SK-N-SH (cell line): ENCODE measurements at regions not wholly inside any gene's neighbourhood (a gene's known extent, or its start where the extent isn't known, plus 50 kb on each side); places are given as distances from the start of the nearest gene placed in this dataset.

Experiments used
- CTCF ChIA-PET: fragments of 300-600, 350-600 bp; formaldehyde crosslinking; extraction: SDS; loops from one replicate; lab custom pipeline; 2021; lab: Yijun Ruan, JAX
- POLR2A ChIA-PET: fragments of 350-600 bp; sonication (Branson Sonifier 250); formaldehyde crosslinking; extraction: SDS; loops from one replicate; lab custom pipeline; 2020; ENCODE audit warnings: antibody characterized with exemption, inconsistent platforms; lab: Yijun Ruan, JAX
- DNase-seq: peaks from one replicate; pipeline ENCODE4 v3.0.0; 2012
- H2AFZ ChIP-seq: fragments of 200-600 bp; sonication (generic); 2 replicates; pipeline ENCODE4 v1.8.1; 2016; ENCODE audit warnings: antibody characterized with exemption, mild to moderate bottlenecking, low read depth
- H3F3A ChIP-seq: fragments of 200-600 bp; sonication (generic); replicated peaks from 2 replicates; pipeline ENCODE3; 2016; ENCODE audit warnings: antibody characterized with exemption, mild to moderate bottlenecking; ENCODE audit not compliant: insufficient read depth
- H3K27ac ChIP-seq, 2 experiments: fragments of 200-500 bp in 1 of 2; fragments of 200-600 bp in 1 of 2; sonication (Bioruptor generic) in 1 of 2; sonication (generic), shearing (Covaris generic) in 1 of 2; 2 replicates each; pipeline versions ENCODE4 v1.5.1 to v1.6.1; 2014 to 2016; ENCODE audit warnings: low read depth in 2 of 2, inconsistent platforms in 1 of 2, low read length in 1 of 2, mild to moderate bottlenecking in 1 of 2, mixed read lengths in 1 of 2
- H3K27me3 ChIP-seq: fragments of 200-600 bp; sonication (generic), shearing (Covaris generic); 2 replicates; pipeline ENCODE4 v1.6.1; 2016; ENCODE audit warnings: mixed run types; ENCODE audit not compliant: insufficient read depth
- H3K36me3 ChIP-seq, 2 experiments: fragments of 200-500 bp in 1 of 2; fragments of 200-600 bp in 1 of 2; sonication (Bioruptor generic) in 1 of 2; sonication (generic) in 1 of 2; replicated peaks in 1 of 2; 2 replicates each; pipeline versions ENCODE3 to v1.5.1; 2014 to 2016; ENCODE audit warnings: low read length in 1 of 2, mild to moderate bottlenecking in 1 of 2; ENCODE audit not compliant: insufficient read depth in 2 of 2, control insufficient read depth in 1 of 2
- H3K4me1 ChIP-seq, 2 experiments: fragments of 200-500 bp in 1 of 2; fragments of 200-600 bp in 1 of 2; sonication (Bioruptor generic) in 1 of 2; sonication (generic), shearing (Covaris generic) in 1 of 2; 2 replicates each; pipeline versions ENCODE4 v1.5.1 to v1.6.1; 2014 to 2016; ENCODE audit warnings: low read depth in 1 of 2, low read length in 1 of 2, mixed run types in 1 of 2; ENCODE audit not compliant: insufficient read depth in 2 of 2, control insufficient read depth in 1 of 2
- H3K4me2 ChIP-seq: fragments of 200-600 bp; sonication (generic), shearing (Covaris generic); 2 replicates; pipeline ENCODE4 v1.6.1; 2017; ENCODE audit warnings: mixed run types
- H3K4me3 ChIP-seq, 2 experiments: fragments of 200-500 bp in 1 of 2; fragments of 200-600 bp in 1 of 2; sonication (Bioruptor generic) in 1 of 2; sonication (generic), shearing (Covaris generic) in 1 of 2; 2 replicates each; pipeline versions ENCODE4 v1.5.1 to v1.8.1; 2014 to 2016; ENCODE audit warnings: low read depth in 2 of 2, inconsistent platforms in 1 of 2, low read length in 1 of 2, mild to moderate bottlenecking in 1 of 2, mixed read lengths in 1 of 2, moderate library complexity in 1 of 2
- H3K79me2 ChIP-seq: fragments of 200-600 bp; sonication (generic); 2 replicates; pipeline ENCODE4 v1.8.1; 2017; ENCODE audit warnings: mild to moderate bottlenecking; ENCODE audit not compliant: insufficient read depth
- H3K9ac ChIP-seq: fragments of 200-600 bp; sonication (generic); 2 replicates; pipeline ENCODE4 v1.6.1; 2017; ENCODE audit warnings: mixed run types
- H3K9me2 ChIP-seq: fragments of 200-600 bp; sonication (generic); 2 replicates; pipeline ENCODE4 v1.6.1; 2017; ENCODE audit warnings: mixed run types
- H3K9me3 ChIP-seq: fragments of 200-600 bp; sonication (generic); 2 replicates; pipeline ENCODE4 v1.6.1; 2017; ENCODE audit warnings: mixed run types, mild to moderate bottlenecking, moderate library complexity
- H4K20me1 ChIP-seq: fragments of 200-600 bp; sonication (generic); 2 replicates; pipeline ENCODE4 v1.6.1; 2017; ENCODE audit warnings: mild to moderate bottlenecking, mixed run types; ENCODE audit not compliant: insufficient read depth
- ELF1 ChIP-seq: IDR thresholded peaks from 2 replicates; pipeline ENCODE4 v1.4.0; 2012
- EP300 ChIP-seq, 2 experiments: IDR thresholded peaks; 2 replicates each; pipeline versions ENCODE4 v1.4.0 to v1.6.1; 2012; ENCODE audit warnings: borderline replicate concordance in 1 of 2, low read depth in 1 of 2, low read length in 1 of 2
- EZH2phosphoT487 ChIP-seq: fragments of 200-600 bp; sonication (generic); IDR thresholded peaks from 2 replicates; pipeline ENCODE4 v1.6.1; 2017; ENCODE audit warnings: low read depth, mixed run types, mild to moderate bottlenecking, antibody characterized with exemption, moderate library complexity, borderline replicate concordance
- FOSL2 ChIP-seq: IDR thresholded peaks from 2 replicates; pipeline ENCODE4 v1.4.0; 2012; ENCODE audit warnings: low read depth, mild to moderate bottlenecking, moderate library complexity, borderline replicate concordance
- FOXJ3 ChIP-seq: sonication (generic); formaldehyde crosslinking; IDR thresholded peaks from 2 replicates; pipeline ENCODE4 v1.5.1; 2020; ENCODE audit warnings: mild to moderate bottlenecking, missing genetic modification reagents
- FOXM1 ChIP-seq: IDR thresholded peaks from 2 replicates; pipeline ENCODE4 v1.4.0; 2012; ENCODE audit warnings: low read depth, mild to moderate bottlenecking
- GABPA ChIP-seq: IDR thresholded peaks from 2 replicates; pipeline ENCODE4 v1.4.0; 2012; ENCODE audit warnings: low read depth, mild to moderate bottlenecking
- MXI1 ChIP-seq: IDR thresholded peaks from 2 replicates; pipeline ENCODE4 v1.6.1; 2012; ENCODE audit warnings: mild to moderate bottlenecking, low read depth, low read length, improper control_type of control experiment
- NRF1 ChIP-seq: IDR thresholded peaks from 2 replicates; pipeline ENCODE4 v1.6.1; 2012; ENCODE audit warnings: low read depth, mild to moderate bottlenecking, low read length
- POLR2AphosphoS5 ChIP-seq: IDR thresholded peaks from 2 replicates; pipeline ENCODE4 v1.6.1; 2012; ENCODE audit warnings: low read depth, low read length
- RAD21 ChIP-seq: IDR thresholded peaks from 2 replicates; pipeline ENCODE4 v1.6.1; 2012; ENCODE audit warnings: mild to moderate bottlenecking, low read length
- RXRA ChIP-seq: IDR thresholded peaks from 2 replicates; pipeline ENCODE4 v1.4.0; 2012; ENCODE audit warnings: low read depth, mild to moderate bottlenecking, borderline replicate concordance
- SMC3 ChIP-seq: IDR thresholded peaks from 2 replicates; pipeline ENCODE4 v1.6.1; 2012; ENCODE audit warnings: low read depth, low read length, improper control_type of control experiment
- TCF12 ChIP-seq: IDR thresholded peaks from 2 replicates; pipeline ENCODE4 v1.4.0; 2012
- TEAD4 ChIP-seq: IDR thresholded peaks from 2 replicates; pipeline ENCODE4 v1.4.0; 2012; ENCODE audit warnings: mild to moderate bottlenecking, borderline replicate concordance; ENCODE audit not compliant: insufficient read depth
- WGBS: methylation state at CpG from one replicate; pipeline ENCODE4 v1.1.6; 2017; ENCODE audit warnings: low lambda C conversion rate; 5-methylcytosine and 5-hydroxymethylcytosine counted together
- TF ChIP-seq, protein P1 (sequence below): IDR thresholded peaks from 2 replicates; pipeline ENCODE4 v1.6.1; 2012; ENCODE audit warnings: mild to moderate bottlenecking, low read depth, low read length, moderate library complexity
- TF ChIP-seq, protein P2 (sequence below): fragments of 150-350 bp; IDR thresholded peaks from 2 replicates; pipeline ENCODE4 v1.6.1; 2017; ENCODE audit warnings: antibody characterized with exemption, low read length, low read depth, borderline replicate concordance
- TF ChIP-seq, protein P3 (sequence below): fragments of 200-600 bp; sonication (generic); IDR thresholded peaks from 2 replicates; pipeline ENCODE4 v1.6.1; 2017; ENCODE audit warnings: antibody characterized with exemption, mild to moderate bottlenecking, moderate library complexity
- TF ChIP-seq, protein P4 (sequence below): IDR thresholded peaks from 2 replicates; pipeline ENCODE4 v1.4.0; 2012; ENCODE audit warnings: low read depth

DNA sequence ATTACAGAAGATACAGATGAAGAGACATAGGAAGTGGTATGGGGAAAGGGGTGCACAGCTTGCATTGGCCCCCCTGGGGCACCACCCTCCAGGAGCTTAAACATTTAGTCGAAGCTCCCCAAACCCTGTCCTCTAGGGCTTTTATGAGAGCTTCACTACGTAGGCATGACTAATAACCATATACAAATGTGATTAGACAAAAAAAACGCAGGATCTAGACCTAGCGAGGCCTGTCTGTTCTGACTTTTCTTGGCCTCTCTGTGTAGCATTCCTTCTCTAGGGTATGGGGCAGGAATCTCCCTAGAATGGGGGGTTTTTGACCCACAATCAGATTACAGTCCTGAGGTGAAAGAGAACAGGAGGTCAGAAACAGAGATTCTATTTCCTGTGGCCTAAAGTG is 293.7 kb upstream of the GALNTL6 start (continued):
- TF ChIP-seq GABPA = no peak
- TF ChIP-seq, protein P1, sequence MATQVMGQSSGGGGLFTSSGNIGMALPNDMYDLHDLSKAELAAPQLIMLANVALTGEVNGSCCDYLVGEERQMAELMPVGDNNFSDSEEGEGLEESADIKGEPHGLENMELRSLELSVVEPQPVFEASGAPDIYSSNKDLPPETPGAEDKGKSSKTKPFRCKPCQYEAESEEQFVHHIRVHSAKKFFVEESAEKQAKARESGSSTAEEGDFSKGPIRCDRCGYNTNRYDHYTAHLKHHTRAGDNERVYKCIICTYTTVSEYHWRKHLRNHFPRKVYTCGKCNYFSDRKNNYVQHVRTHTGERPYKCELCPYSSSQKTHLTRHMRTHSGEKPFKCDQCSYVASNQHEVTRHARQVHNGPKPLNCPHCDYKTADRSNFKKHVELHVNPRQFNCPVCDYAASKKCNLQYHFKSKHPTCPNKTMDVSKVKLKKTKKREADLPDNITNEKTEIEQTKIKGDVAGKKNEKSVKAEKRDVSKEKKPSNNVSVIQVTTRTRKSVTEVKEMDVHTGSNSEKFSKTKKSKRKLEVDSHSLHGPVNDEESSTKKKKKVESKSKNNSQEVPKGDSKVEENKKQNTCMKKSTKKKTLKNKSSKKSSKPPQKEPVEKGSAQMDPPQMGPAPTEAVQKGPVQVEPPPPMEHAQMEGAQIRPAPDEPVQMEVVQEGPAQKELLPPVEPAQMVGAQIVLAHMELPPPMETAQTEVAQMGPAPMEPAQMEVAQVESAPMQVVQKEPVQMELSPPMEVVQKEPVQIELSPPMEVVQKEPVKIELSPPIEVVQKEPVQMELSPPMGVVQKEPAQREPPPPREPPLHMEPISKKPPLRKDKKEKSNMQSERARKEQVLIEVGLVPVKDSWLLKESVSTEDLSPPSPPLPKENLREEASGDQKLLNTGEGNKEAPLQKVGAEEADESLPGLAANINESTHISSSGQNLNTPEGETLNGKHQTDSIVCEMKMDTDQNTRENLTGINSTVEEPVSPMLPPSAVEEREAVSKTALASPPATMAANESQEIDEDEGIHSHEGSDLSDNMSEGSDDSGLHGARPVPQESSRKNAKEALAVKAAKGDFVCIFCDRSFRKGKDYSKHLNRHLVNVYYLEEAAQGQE = no peak
- TF ChIP-seq TCF12 = no peak
- TF ChIP-seq SMC3 = no peak

DNA sequence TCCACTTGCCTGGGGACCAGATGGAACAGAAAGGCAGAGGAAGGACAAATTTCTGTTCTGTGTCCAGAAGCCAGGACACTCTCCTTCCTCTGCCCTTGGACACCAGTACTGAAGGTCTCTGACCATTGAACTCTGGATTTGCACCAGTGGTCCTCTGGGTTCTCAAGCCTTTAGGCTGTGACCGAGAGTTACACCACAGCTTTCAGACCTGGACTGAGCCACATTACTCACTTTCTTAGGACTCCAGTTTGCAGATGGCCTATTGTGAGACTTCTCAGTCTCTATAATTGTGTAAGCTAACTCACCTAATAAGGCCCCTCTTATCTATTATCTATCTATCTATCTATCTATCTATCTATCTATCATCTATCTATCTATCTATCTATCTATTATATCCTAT is 295.3 kb upstream of the GALNTL6 start:
- Histone ChIP-seq H3K4me2 (no peak overlapping the region), H3K9ac (no peak overlapping the region), H2AFZ (no peak overlapping the region), H4K20me1 (no peaks in the 10 kb centered on the region), H3F3A (no peaks in the 10 kb centered on the region), H3K4me3 (no peak overlapping the region), H3K27me3 (no peaks in the 10 kb centered on the region), H3K9me2 (no peaks in the 10 kb centered on the region), H3K79me2 (no peaks in the 10 kb centered on the region), H3K27ac (no peak overlapping the region), H3K4me1 (no peaks in the 10 kb centered on the region), H3K36me3 (no peaks in the 10 kb centered on the region), H3K9me3 (no peaks in the 10 kb centered on the region; the same call in 1 of the 2 replicates)
- CTCF ChIA-PET = no interaction called here
- POLR2A ChIA-PET = no interaction called here
- DNase-seq = no peak
- WGBS = 0% methylated on average over 1 of the region's 1 CpG
- TF ChIP-seq EP300 (IDR thresholded peaks at IDR 0.05; ENCODE audit: borderline replicate concordance in 1 of 2, low read depth in 1 of 2, low read length in 1 of 2) = no peak
- TF ChIP-seq FOXM1 = no peak
- no peak for TF ChIP-seq GABPA
- TF ChIP-seq EZH2phosphoT487 = no peak
- no peak for TF ChIP-seq RAD21
- no peak for TF ChIP-seq NRF1

DNA sequence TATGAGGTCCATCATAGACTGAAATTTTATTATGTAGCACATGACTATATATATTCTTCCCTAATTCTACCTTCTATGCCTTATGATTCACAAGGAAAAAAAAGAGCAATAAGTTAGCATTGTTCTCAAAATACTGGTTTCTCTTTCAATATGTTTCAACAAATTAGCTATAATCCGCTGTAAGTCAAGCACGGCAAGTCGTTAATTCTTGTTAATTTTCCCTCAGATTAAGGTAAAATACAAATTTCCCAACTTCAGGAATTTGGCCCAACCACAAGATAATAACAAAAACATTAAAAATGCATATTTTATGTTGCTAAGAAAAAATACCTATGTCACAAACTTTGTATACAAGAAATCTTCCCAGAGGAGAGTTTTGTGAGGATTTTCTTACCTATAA is 296.5 kb upstream of the GALNTL6 start:
- Histone ChIP-seq H3K4me3 (no peak overlapping the region), H2AFZ (no peak overlapping the region), H3K9ac (no peak overlapping the region), H3K4me1 (no peaks in the 10 kb centered on the region), H3F3A (no peaks in the 10 kb centered on the region), H4K20me1 (no peaks in the 10 kb centered on the region), H3K9me3 (no peaks in the 10 kb centered on the region), H3K27ac (no peak overlapping the region), H3K36me3 (no peaks in the 10 kb centered on the region), H3K9me2 (no peaks in the 10 kb centered on the region), H3K4me2 (no peak overlapping the region), H3K79me2 (no peaks in the 10 kb centered on the region), H3K27me3 (no peaks in the 10 kb centered on the region)
- CTCF ChIA-PET = no interaction called here
- POLR2A ChIA-PET = no interaction called here
- TF ChIP-seq RXRA (no peak), TCF12 (no peak), SMC3 (no peak), MXI1 (no peak), RAD21 (no peak), ELF1 (no peak), FOXJ3 (CRISPR knock-in tag) (no peak), EP300 (IDR thresholded peaks at IDR 0.05; ENCODE audit: borderline replicate concordance in 1 of 2, low read depth in 1 of 2, low read length in 1 of 2) (no peak), FOSL2 (no peak), POLR2AphosphoS5 (no peak), TEAD4 (no peak), FOXM1 (no peak)
- TF ChIP-seq, protein P2, sequence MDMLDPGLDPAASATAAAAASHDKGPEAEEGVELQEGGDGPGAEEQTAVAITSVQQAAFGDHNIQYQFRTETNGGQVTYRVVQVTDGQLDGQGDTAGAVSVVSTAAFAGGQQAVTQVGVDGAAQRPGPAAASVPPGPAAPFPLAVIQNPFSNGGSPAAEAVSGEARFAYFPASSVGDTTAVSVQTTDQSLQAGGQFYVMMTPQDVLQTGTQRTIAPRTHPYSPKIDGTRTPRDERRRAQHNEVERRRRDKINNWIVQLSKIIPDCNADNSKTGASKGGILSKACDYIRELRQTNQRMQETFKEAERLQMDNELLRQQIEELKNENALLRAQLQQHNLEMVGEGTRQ = no peak
- TF ChIP-seq, protein P3, sequence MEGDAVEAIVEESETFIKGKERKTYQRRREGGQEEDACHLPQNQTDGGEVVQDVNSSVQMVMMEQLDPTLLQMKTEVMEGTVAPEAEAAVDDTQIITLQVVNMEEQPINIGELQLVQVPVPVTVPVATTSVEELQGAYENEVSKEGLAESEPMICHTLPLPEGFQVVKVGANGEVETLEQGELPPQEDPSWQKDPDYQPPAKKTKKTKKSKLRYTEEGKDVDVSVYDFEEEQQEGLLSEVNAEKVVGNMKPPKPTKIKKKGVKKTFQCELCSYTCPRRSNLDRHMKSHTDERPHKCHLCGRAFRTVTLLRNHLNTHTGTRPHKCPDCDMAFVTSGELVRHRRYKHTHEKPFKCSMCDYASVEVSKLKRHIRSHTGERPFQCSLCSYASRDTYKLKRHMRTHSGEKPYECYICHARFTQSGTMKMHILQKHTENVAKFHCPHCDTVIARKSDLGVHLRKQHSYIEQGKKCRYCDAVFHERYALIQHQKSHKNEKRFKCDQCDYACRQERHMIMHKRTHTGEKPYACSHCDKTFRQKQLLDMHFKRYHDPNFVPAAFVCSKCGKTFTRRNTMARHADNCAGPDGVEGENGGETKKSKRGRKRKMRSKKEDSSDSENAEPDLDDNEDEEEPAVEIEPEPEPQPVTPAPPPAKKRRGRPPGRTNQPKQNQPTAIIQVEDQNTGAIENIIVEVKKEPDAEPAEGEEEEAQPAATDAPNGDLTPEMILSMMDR = no peak
- TF ChIP-seq, protein P4, sequence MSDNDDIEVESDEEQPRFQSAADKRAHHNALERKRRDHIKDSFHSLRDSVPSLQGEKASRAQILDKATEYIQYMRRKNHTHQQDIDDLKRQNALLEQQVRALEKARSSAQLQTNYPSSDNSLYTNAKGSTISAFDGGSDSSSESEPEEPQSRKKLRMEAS = no peak
- DNase-seq = no peak
- 16% methylated on average over 3 of the region's 3 CpGs for WGBS
